Neuronal stem cell (in vitro differentiated cells): ENCODE measurements at regions not wholly inside any gene's neighbourhood (a gene's known extent, or its start where the extent isn't known, plus 50 kb on each side); places are given as distances from the start of the nearest gene placed in this dataset.

ENCODE experiments used
- DNase-seq: peaks from one replicate; pipeline ENCODE4 v3.0.0-alpha.2; 2013; ENCODE audit warnings: low spot score
- H2AFZ ChIP-seq: one replicate; pipeline ENCODE4 v1.6.1; 2013; ENCODE audit warnings: mild to moderate bottlenecking, low read length, inconsistent platforms
- H2AK5ac ChIP-seq: 2 replicates; pipeline ENCODE4 v1.6.1; 2013; ENCODE audit warnings: low read depth, mild to moderate bottlenecking, inconsistent platforms, low read length, moderate library complexity, mixed read lengths
- H2BK120ac ChIP-seq: 2 replicates; pipeline ENCODE4 v1.6.1; 2013; ENCODE audit warnings: low read depth, mild to moderate bottlenecking, inconsistent platforms, low read length, moderate library complexity, mixed read lengths
- H2BK12ac ChIP-seq: one replicate; pipeline ENCODE4 v1.6.1; 2013; ENCODE audit warnings: low read length, inconsistent platforms
- H2BK15ac ChIP-seq: 2 replicates; pipeline ENCODE4 v1.6.1; 2013; ENCODE audit warnings: mild to moderate bottlenecking, low read length, inconsistent platforms, mixed read lengths
- H2BK5ac ChIP-seq: one replicate; pipeline ENCODE4 v1.6.1; 2013; ENCODE audit warnings: inconsistent platforms, mild to moderate bottlenecking, low read length, moderate library complexity
- H3K14ac ChIP-seq: one replicate; pipeline ENCODE4 v1.6.1; 2013; ENCODE audit warnings: low read length, inconsistent platforms
- H3K18ac ChIP-seq: 2 replicates; pipeline ENCODE4 v1.6.1; 2013; ENCODE audit warnings: low read length, inconsistent platforms
- H3K23ac ChIP-seq: 2 replicates; pipeline ENCODE4 v1.6.1; 2013; ENCODE audit warnings: low read depth, mild to moderate bottlenecking, mixed read lengths, low read length, inconsistent platforms; ENCODE audit not compliant: poor library complexity
- H3K27ac ChIP-seq: replicated peaks from 3 replicates; pipeline ENCODE4 v1.5.1; 2013; ENCODE audit warnings: low read length, inconsistent platforms
- H3K27me3 ChIP-seq, 3 experiments: 2 replicates each; pipeline ENCODE4 v1.6.1; 2013; ENCODE audit warnings: low read length in 3 of 3, mild to moderate bottlenecking in 2 of 3, inconsistent platforms in 1 of 3, low read depth in 1 of 3, mixed read lengths in 1 of 3, moderate library complexity in 1 of 3; ENCODE audit not compliant: control insufficient read depth in 3 of 3, insufficient read depth in 3 of 3
- H3K36me3 ChIP-seq, 2 donors: replicated peaks in 1 of 2; 2 replicates each; pipeline ENCODE4 v1.6.1; 2013; ENCODE audit warnings: low read length in 2 of 2; ENCODE audit not compliant: control insufficient read depth in 2 of 2, insufficient read depth in 2 of 2
- H3K4ac ChIP-seq: 2 replicates; pipeline ENCODE4 v1.6.1; 2013; ENCODE audit warnings: inconsistent platforms, mild to moderate bottlenecking, low read length, moderate library complexity
- H3K4me1 ChIP-seq, 2 donors: 1 replicate in 1 of 2; 2 replicates in 1 of 2; pipeline ENCODE4 v1.6.1; 2013; ENCODE audit warnings: low read length in 2 of 2, low read depth in 1 of 2; ENCODE audit not compliant: control insufficient read depth in 2 of 2, insufficient read depth in 1 of 2
- H3K4me2 ChIP-seq: one replicate; pipeline ENCODE4 v1.6.1; 2013; ENCODE audit warnings: mild to moderate bottlenecking, low read length, inconsistent platforms; ENCODE audit not compliant: insufficient read depth, poor library complexity, severe bottlenecking
- H3K4me3 ChIP-seq, 2 donors: 2 replicates each; pipeline ENCODE4 v1.5.1; 2013; ENCODE audit warnings: low read length in 2 of 2, mild to moderate bottlenecking in 2 of 2, inconsistent platforms in 1 of 2, moderate library complexity in 1 of 2
- H3K79me1 ChIP-seq: one replicate; pipeline ENCODE4 v1.6.1; 2013; ENCODE audit warnings: low read depth, mild to moderate bottlenecking, inconsistent platforms, low read length, moderate library complexity
- H3K9ac ChIP-seq: one replicate; pipeline ENCODE4 v1.6.1; 2013; ENCODE audit warnings: mild to moderate bottlenecking, low read depth, low read length, inconsistent platforms; ENCODE audit not compliant: poor library complexity
- H3K9me3 ChIP-seq, 2 donors: replicated peaks in 1 of 2; 2 replicates each; pipeline versions ENCODE3 to v1.6.1; 2013; ENCODE audit warnings: low read length in 2 of 2, mild to moderate bottlenecking in 2 of 2, inconsistent platforms in 1 of 2, low read depth in 1 of 2, mixed read lengths in 1 of 2, moderate library complexity in 1 of 2; ENCODE audit not compliant: control insufficient read depth in 2 of 2, insufficient read depth in 1 of 2
- H4K8ac ChIP-seq: one replicate; pipeline ENCODE4 v1.6.1; 2013; ENCODE audit warnings: low read depth, mild to moderate bottlenecking, inconsistent platforms, low read length, moderate library complexity
- H4K91ac ChIP-seq: one replicate; pipeline ENCODE4 v1.6.1; 2013; ENCODE audit warnings: low read length, low read depth, mild to moderate bottlenecking, inconsistent platforms; ENCODE audit not compliant: poor library complexity
- WGBS, 2 donors: extraction: QIAGEN DNeasy Blood & Tissue Kit; methylation state at CpG; one replicate each; pipeline ENCODE4 v1.1.7; 2013; ENCODE audit warnings: missing lambda C conversion rate in 2 of 2, mixed read lengths in 1 of 2; ENCODE audit not compliant: insufficient read length in 2 of 2, insufficient replicate concordance in 1 of 2; ENCODE audit errors: extremely low coverage in 2 of 2; 5-methylcytosine and 5-hydroxymethylcytosine counted together

DNA sequence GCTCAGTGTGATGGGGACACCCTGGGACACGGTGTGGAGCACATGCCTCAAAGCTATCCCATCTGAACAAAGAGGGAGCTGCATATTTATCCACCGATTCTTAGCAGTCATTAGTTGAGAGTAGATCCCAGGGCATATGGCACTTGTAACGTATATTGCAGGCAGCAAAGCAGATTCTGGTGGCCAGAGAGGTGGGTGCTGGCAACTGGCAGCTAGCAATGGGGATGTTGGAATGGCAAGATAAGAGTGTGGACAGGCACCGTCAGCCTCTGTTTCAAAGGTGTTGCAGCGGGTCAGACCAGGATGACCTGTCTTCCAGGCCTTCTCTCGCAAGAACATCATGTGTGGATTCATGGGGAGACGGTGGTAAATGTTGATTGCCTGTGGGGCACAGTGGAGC is 54.0 kb upstream of the ADRA1D start:
- Histone ChIP-seq H3K4me2 (no peak overlapping the region), H4K8ac (no peak overlapping the region), H2BK12ac (no peak overlapping the region), H2BK15ac (no peak overlapping the region), H2BK5ac (no peak overlapping the region), H3K27ac (no peak overlapping the region), H3K4me1 (no peaks in the 10 kb centered on the region), H3K27me3 (peaks cover 0 to 4% (median 0%) of the 10 kb centered on the region in 3 experiments), H3K9me3 (no peaks in the 10 kb centered on the region), H3K4me3 (no peak overlapping the region), H3K23ac (no peak overlapping the region), H3K36me3 (no peaks in the 10 kb centered on the region), H3K79me1 (no peaks in the 10 kb centered on the region), H2AK5ac (no peak overlapping the region), H3K9ac (no peak overlapping the region), H3K14ac (no peak overlapping the region), H2AFZ (no peak overlapping the region), H4K91ac (no peak overlapping the region), H2BK120ac (no peak overlapping the region), H3K4ac (no peak overlapping the region), H3K18ac (no peak overlapping the region)
- WGBS, 2 donors = no CpG with 5 or more reads among the region's 7 CpGs
- DNase-seq = no peak

DNA sequence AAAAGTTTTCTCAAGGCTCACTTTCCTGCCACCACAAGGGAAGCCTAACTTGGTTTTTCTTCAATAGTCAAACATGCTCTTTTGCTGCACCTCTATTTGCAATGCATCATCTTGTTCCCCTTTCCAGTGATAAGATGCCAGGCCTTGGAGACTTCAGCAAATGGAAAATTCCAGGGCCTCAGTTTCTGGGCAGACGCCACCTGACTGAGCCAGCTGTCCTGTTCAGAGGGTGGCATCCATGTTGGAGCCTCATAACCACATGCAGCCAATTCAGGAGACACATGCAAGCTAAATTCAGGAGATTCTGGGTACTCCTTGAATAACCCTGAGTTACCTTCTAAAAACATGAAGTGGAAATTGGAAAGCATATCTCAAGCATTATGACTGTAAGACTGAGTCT is 51.8 kb upstream of the ADRA1D start:
- H2BK120ac ChIP-seq = no peak overlapping the region
- H4K91ac ChIP-seq = no peak overlapping the region
- no CpG with 5 or more reads among the region's 1 CpG for WGBS, 2 donors
- H3K79me1 ChIP-seq = no peaks in the 10 kb centered on the region
- no peak overlapping the region for H2BK12ac ChIP-seq
- H2AK5ac ChIP-seq = no peak overlapping the region
- H2BK15ac ChIP-seq = no peak overlapping the region
- no peak overlapping the region for H4K8ac ChIP-seq
- no peak overlapping the region for H3K23ac ChIP-seq
- no peak overlapping the region for H3K9ac ChIP-seq
- H2AFZ ChIP-seq = no peak overlapping the region
- no peak overlapping the region for H3K4me3 ChIP-seq
- no peaks in the 10 kb centered on the region for H3K4me1 ChIP-seq
- no peak overlapping the region for H3K27ac ChIP-seq
- H3K18ac ChIP-seq = no peak overlapping the region
- no peak for DNase-seq
- no peaks in the 10 kb centered on the region for H3K9me3 ChIP-seq
- no peak overlapping the region for H3K4ac ChIP-seq
- H3K14ac ChIP-seq = no peak overlapping the region
- no peaks in the 10 kb centered on the region for H3K36me3 ChIP-seq
- H2BK5ac ChIP-seq = no peak overlapping the region
- no peaks in the 10 kb centered on the region for H3K27me3 ChIP-seq
- no peak overlapping the region for H3K4me2 ChIP-seq

DNA sequence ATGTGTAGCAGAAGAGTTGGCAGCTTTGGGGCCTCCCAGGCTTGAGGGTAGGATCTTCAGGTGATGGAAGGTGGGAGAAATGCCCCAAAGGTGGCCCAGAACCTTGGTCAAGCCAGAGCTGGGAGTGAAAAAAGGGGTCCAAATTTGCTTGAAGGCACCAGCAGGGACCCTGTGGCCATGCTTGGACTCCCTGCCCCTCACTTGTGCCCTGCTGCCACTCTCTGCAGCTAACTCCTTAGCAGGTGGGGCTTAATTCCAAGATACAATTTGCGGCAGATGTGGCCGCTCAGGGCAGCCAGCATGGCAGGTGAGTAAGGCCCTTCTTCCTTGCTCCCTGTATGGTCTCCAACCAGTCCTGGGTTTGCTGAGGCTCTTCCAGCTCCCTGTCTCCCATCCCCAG is 51.3 kb upstream of the ADRA1D start:
- no peak for DNase-seq

DNA sequence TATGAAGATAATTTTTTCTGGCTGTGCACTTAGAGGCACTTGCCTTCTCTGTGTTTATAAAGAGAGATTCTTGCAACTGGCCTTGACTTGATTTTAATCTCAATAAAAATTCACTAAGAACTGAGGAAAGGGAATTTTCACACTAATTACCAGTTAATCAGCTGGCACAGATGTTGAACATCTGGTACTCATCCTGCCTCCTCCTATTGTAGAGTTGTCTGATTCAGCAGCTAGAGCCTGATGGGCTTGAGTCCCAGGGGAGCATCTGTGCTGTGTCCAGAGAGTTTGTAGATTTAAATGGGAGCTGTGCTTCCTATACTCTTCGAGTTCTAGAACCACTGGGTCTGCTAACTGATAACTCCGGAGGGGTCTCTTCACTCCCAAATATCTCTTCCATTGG is 50.7 kb upstream of the ADRA1D start:
- Histone ChIP-seq H3K36me3 (no peaks in the 10 kb centered on the region), H2AK5ac (no peak overlapping the region), H3K18ac (no peak overlapping the region), H2BK5ac (no peak overlapping the region), H2BK12ac (no peak overlapping the region), H2BK15ac (no peak overlapping the region), H3K27me3 (no peaks in the 10 kb centered on the region), H3K23ac (no peak overlapping the region), H3K4me2 (no peak overlapping the region), H3K14ac (no peak overlapping the region), H4K8ac (no peak overlapping the region), H3K79me1 (no peaks in the 10 kb centered on the region), H3K4me1 (no peaks in the 10 kb centered on the region), H3K9me3 (no peaks in the 10 kb centered on the region), H3K27ac (no peak overlapping the region), H3K9ac (no peak overlapping the region), H3K4me3 (no peak overlapping the region), H2BK120ac (no peak overlapping the region), H3K4ac (no peak overlapping the region), H2AFZ (no peak overlapping the region), H4K91ac (no peak overlapping the region)
- no CpG with 5 or more reads among the region's 2 CpGs for WGBS, 2 donors
- DNase-seq = no peak

More for the DNA sequence above, 51.3 kb upstream of the ADRA1D start:
- Histone ChIP-seq H4K8ac (no peak overlapping the region), H3K4me1 (no peaks in the 10 kb centered on the region), H3K36me3 (no peaks in the 10 kb centered on the region), H2BK12ac (no peak overlapping the region), H3K14ac (no peak overlapping the region), H3K27me3 (no peaks in the 10 kb centered on the region), H2AFZ (no peak overlapping the region), H2BK120ac (no peak overlapping the region), H3K9me3 (no peaks in the 10 kb centered on the region), H3K18ac (peak overlapping the region; percentile 36), H3K79me1 (no peaks in the 10 kb centered on the region), H3K23ac (no peak overlapping the region), H3K4me2 (no peak overlapping the region), H2AK5ac (no peak overlapping the region), H3K4me3 (no peak overlapping the region), H2BK5ac (no peak overlapping the region), H3K9ac (no peak overlapping the region), H4K91ac (no peak overlapping the region), H3K27ac (no peak overlapping the region), H2BK15ac (peak overlapping the region; percentile 16), H3K4ac (no peak overlapping the region)
- WGBS, 2 donors = no CpG with 5 or more reads among the region's 2 CpGs
